Osteocyte (in vitro differentiated cells): ENCODE measurements at regions not wholly inside any gene's neighbourhood (a gene's known extent, or its start where the extent isn't known, plus 50 kb on each side); places are given as distances from the start of the nearest gene placed in this dataset.

Experiments used
- DNase-seq: peaks from one replicate; pipeline ENCODE4 v3.0.0; 2021; ENCODE audit warnings: mixed read lengths; ENCODE audit not compliant: unreplicated experiment; ENCODE audit errors: extremely low spot score
- H3K27ac Mint-ChIP-seq: one replicate; pipeline ENCODE4 v1.8.0; 2021; ENCODE audit warnings: mild to moderate bottlenecking, mixed read lengths; ENCODE audit not compliant: unreplicated experiment
- H3K27me3 Mint-ChIP-seq: one replicate; pipeline ENCODE4 v1.8.0; 2021; ENCODE audit warnings: mixed read lengths; ENCODE audit not compliant: unreplicated experiment
- H3K36me3 Mint-ChIP-seq: one replicate; pipeline ENCODE4 v1.8.0; 2021; ENCODE audit warnings: mixed read lengths; ENCODE audit not compliant: unreplicated experiment
- H3K4me1 Mint-ChIP-seq: one replicate; pipeline ENCODE4 v1.8.0; 2021; ENCODE audit warnings: mixed read lengths; ENCODE audit not compliant: unreplicated experiment
- H3K4me3 Mint-ChIP-seq: one replicate; pipeline ENCODE4 v1.8.0; 2021; ENCODE audit warnings: mild to moderate bottlenecking, moderate library complexity, mixed read lengths; ENCODE audit not compliant: unreplicated experiment
- H3K9me3 Mint-ChIP-seq: one replicate; pipeline ENCODE4 v1.8.0; 2021; ENCODE audit warnings: mixed read lengths; ENCODE audit not compliant: unreplicated experiment
- CTCF ChIP-seq: fragments of 200-600 bp; sonication (generic); IDR thresholded peaks from 2 replicates; pipeline ENCODE4 v1.5.0; 2021; ENCODE audit warnings: antibody characterized with exemption, mild to moderate bottlenecking, moderate library complexity

DNA sequence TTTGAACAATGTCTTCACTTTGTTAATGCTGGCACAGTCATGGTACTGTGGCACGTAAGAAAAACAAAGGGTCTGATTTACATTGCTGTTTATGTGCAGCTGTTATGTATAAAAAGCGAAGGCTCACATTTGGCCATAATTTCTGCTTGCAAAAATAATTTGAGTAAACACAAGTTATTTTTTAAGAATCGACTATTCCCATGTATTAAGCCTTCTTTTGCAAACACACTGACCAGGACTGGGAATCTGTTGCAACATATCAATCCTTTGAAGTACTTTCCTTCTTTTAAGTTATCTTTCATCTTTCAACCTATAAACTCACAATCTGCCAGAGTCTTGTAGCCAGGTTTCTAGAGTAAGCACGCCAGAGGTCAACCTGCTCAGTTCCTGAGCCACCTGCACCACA is 145.4 kb upstream of the BMP4 start:
- no peaks in the 10 kb centered on the region for H3K9me3 Mint-ChIP-seq
- H3K4me1 Mint-ChIP-seq, result peaks cover 18% of the 10 kb centered on the region
- H3K27ac Mint-ChIP-seq, result no peak overlapping the region
- no peak for TF ChIP-seq CTCF
- no peaks in the 10 kb centered on the region for H3K36me3 Mint-ChIP-seq
- no peak overlapping the region for H3K4me3 Mint-ChIP-seq
- no peak for DNase-seq
- H3K27me3 Mint-ChIP-seq, result no peaks in the 10 kb centered on the region

DNA sequence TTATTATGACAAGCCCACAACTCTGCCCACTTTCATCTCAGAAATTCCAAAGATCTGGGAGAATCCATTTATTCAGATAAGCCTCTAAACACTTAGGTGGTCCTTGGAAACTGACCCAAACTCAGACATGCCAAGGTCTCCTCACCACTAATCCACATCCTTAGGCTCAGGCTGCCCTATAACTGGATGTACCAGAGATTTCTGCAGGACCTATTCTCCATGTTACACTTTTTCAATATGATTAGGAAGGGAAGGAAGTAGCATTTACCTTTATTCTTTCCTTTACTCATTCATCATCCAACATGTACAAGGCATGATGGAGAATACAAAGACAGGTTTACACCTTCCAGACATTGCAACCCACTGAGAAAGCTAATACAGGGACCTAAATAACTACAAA is 145.9 kb upstream of the BMP4 start:
- H3K9me3 Mint-ChIP-seq, result no peaks in the 10 kb centered on the region
- H3K36me3 Mint-ChIP-seq, result no peaks in the 10 kb centered on the region
- H3K4me3 Mint-ChIP-seq, result no peak overlapping the region
- H3K4me1 Mint-ChIP-seq, result peaks cover 23% of the 10 kb centered on the region
- no peak for TF ChIP-seq CTCF
- H3K27ac Mint-ChIP-seq, result no peak overlapping the region
- no peaks in the 10 kb centered on the region for H3K27me3 Mint-ChIP-seq
- DNase-seq, result no peak

GRCh38 chr14:54104601-54105145 is 148.0 kb upstream of the BMP4 start:
- no peak for TF ChIP-seq CTCF
- H3K4me1 Mint-ChIP-seq, result peaks cover 40% of the 10 kb centered on the region
- H3K27ac Mint-ChIP-seq, result no peak overlapping the region
- H3K4me3 Mint-ChIP-seq, result no peak overlapping the region
- no peaks in the 10 kb centered on the region for H3K9me3 Mint-ChIP-seq
- no peak for DNase-seq
- no peaks in the 10 kb centered on the region for H3K27me3 Mint-ChIP-seq
- H3K36me3 Mint-ChIP-seq, result no peaks in the 10 kb centered on the region

DNA sequence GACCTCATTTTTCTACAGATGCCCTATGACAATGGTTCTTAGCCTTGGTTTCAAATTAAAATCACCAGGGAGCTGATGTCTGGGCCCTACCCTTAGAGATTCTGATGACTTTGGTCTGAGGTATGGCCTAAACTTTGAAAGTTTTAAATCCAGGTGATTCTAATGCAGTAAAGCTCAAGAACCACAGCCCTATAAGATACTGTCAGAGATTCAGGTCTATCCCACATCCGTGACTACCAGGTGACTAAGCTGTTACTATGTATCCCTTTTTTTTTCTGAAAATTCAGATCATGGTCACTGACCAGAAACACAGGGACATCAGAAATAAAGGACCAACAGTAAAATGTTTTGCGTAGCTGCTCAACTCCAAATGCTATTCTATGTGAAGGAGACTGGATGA is 148.8 kb upstream of the BMP4 start:
- H3K36me3 Mint-ChIP-seq, result no peaks in the 10 kb centered on the region
- H3K4me3 Mint-ChIP-seq, result no peak overlapping the region
- TF ChIP-seq CTCF, result no peak
- no peak for DNase-seq
- no peaks in the 10 kb centered on the region for H3K27me3 Mint-ChIP-seq
- no peak overlapping the region for H3K27ac Mint-ChIP-seq
- H3K9me3 Mint-ChIP-seq, result no peaks in the 10 kb centered on the region
- H3K4me1 Mint-ChIP-seq, result peaks cover 46% of the 10 kb centered on the region

DNA sequence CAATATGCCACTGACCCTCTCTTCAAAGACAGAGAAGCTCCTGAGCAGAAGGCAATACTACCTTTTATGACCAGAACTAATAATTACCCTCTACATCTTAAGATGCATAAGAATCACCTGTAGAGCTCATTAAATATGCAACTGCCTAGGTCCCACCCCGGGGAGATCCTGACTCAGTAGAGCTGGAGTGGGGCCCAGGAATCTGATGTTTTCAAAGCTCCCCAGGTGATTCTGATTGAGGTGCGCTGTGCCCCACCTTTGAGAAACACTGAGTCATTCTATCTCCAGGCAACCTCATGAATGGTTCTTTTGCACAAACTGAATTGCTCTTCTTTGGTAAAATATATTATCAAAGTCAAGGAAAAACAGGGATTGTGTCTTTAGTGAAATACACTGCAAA is 149.3 kb upstream of the BMP4 start:
- H3K27ac Mint-ChIP-seq, result no peak overlapping the region
- H3K4me3 Mint-ChIP-seq, result no peak overlapping the region
- H3K4me1 Mint-ChIP-seq, result peaks cover 50% of the 10 kb centered on the region
- no peaks in the 10 kb centered on the region for H3K36me3 Mint-ChIP-seq
- no peak for DNase-seq
- no peaks in the 10 kb centered on the region for H3K9me3 Mint-ChIP-seq
- no peaks in the 10 kb centered on the region for H3K27me3 Mint-ChIP-seq
- no peak for TF ChIP-seq CTCF
